ENCODE measurements at regions not wholly inside any gene's neighbourhood (a gene's known extent, or its start where the extent isn't known, plus 50 kb on each side); places are given as distances from the start of the nearest gene placed in this dataset.

GRCh38 chr20:39100691-39101090, 138.5 kb downstream of the DHX35 start:
- no peaks in the 10 kb centered on the region for H3K4me1 Mint-ChIP-seq (ENCODE audit: low read depth)
- ChIA-PET POLR2A (no interaction called here), CTCF (interaction anchor here (1.1 kb wide), 1 partner anchor 19 kb away, joined by 4 read pairs; no protein-coding TSS in a partner anchor)
- no peak overlapping the region for H3K4me3 Mint-ChIP-seq
- H3K27ac Mint-ChIP-seq = no peak overlapping the region
- peaks cover 4% of the 10 kb centered on the region for H3K9me3 Mint-ChIP-seq
- ATAC-seq = no peak
- peaks cover 19% of the 10 kb centered on the region for H3K27me3 Mint-ChIP-seq
- TF ChIP-seq CTCF (IDR thresholded peaks at IDR 0.05) = no peak
- DNase-seq = no peak
- intact Hi-C loops (cut with micrococcal nuclease) = no loop called here
- H3K36me3 Mint-ChIP-seq (ENCODE audit: low read depth) = no peaks in the 10 kb centered on the region

- no peaks in the 10 kb centered on the region for H3K4me1 Mint-ChIP-seq (ENCODE audit: low read depth)
- H3K27ac Mint-ChIP-seq = no peak overlapping the region
- ChIA-PET POLR2A (no interaction called here), CTCF (no interaction called here)
- intact Hi-C loops (cut with micrococcal nuclease) = no loop called here
- no peaks in the 10 kb centered on the region for H3K36me3 Mint-ChIP-seq (ENCODE audit: low read depth)
- peaks cover 17% of the 10 kb centered on the region for H3K27me3 Mint-ChIP-seq
- H3K9me3 Mint-ChIP-seq = no peaks in the 10 kb centered on the region
- no peak for ATAC-seq
- H3K4me3 Mint-ChIP-seq = no peak overlapping the region
- no peak for DNase-seq
- TF ChIP-seq CTCF (IDR thresholded peaks at IDR 0.05) = no peak
These were observed 135.7 kb downstream of the DHX35 start for GRCh38 chr20:39097889-39098288.

- no peak for ATAC-seq
- CTCF ChIA-PET = interaction anchor here (0.8 kb wide), 1 partner anchor 15 kb away, joined by 3 read pairs; no protein-coding TSS in a partner anchor
- H3K4me3 Mint-ChIP-seq = no peak overlapping the region
- no peaks in the 10 kb centered on the region for H3K36me3 Mint-ChIP-seq (ENCODE audit: low read depth)
- DNase-seq = no peak
- peaks cover 8% of the 10 kb centered on the region for H3K27me3 Mint-ChIP-seq
- no peak for TF ChIP-seq CTCF (IDR thresholded peaks at IDR 0.05)
- H3K27ac Mint-ChIP-seq = no peak overlapping the region
- intact Hi-C loops (cut with micrococcal nuclease) = no loop called here
- no peaks in the 10 kb centered on the region for H3K4me1 Mint-ChIP-seq (ENCODE audit: low read depth)
- POLR2A ChIA-PET = no interaction called here
- H3K9me3 Mint-ChIP-seq = no peaks in the 10 kb centered on the region
These were observed 133.7 kb downstream of the DHX35 start for GRCh38 chr20:39095870-39096269.

GRCh38 chr20:39094391-39094790, 132.2 kb downstream of the DHX35 start:
- TF ChIP-seq CTCF (IDR thresholded peaks at IDR 0.05) = no peak
- no peak overlapping the region for H3K4me3 Mint-ChIP-seq
- POLR2A ChIA-PET = no interaction called here
- CTCF ChIA-PET = interaction anchor here (1.5 kb wide), 1 partner anchor 13 kb away, joined by 4 read pairs; no protein-coding TSS in a partner anchor
- H3K4me1 Mint-ChIP-seq (ENCODE audit: low read depth) = no peaks in the 10 kb centered on the region
- no peaks in the 10 kb centered on the region for H3K9me3 Mint-ChIP-seq
- H3K27ac Mint-ChIP-seq = no peak overlapping the region
- H3K27me3 Mint-ChIP-seq = peaks cover 5% of the 10 kb centered on the region
- ATAC-seq (no peak), DNase-seq (no peak)
- no peaks in the 10 kb centered on the region for H3K36me3 Mint-ChIP-seq (ENCODE audit: low read depth)
- intact Hi-C loops (cut with micrococcal nuclease) = no loop called here

GRCh38 chr20:39092733-39093410, 130.7 kb downstream of the DHX35 start:
- H3K9me3 Mint-ChIP-seq = no peaks in the 10 kb centered on the region
- H3K36me3 Mint-ChIP-seq (ENCODE audit: low read depth) = no peaks in the 10 kb centered on the region
- no peak overlapping the region for H3K4me3 Mint-ChIP-seq
- ChIA-PET POLR2A (no interaction called here), CTCF (interaction anchor here (1.1 to 1.5 kb wide), 3 partner anchors 12 to 43 kb away, joined by 4 to 7 read pairs (median 4); no protein-coding TSS in a partner anchor)
- ATAC-seq (no peak), DNase-seq (no peak)
- H3K4me1 Mint-ChIP-seq (ENCODE audit: low read depth) = no peaks in the 10 kb centered on the region
- no peak for TF ChIP-seq CTCF (IDR thresholded peaks at IDR 0.05)
- peaks cover 3% of the 10 kb centered on the region for H3K27me3 Mint-ChIP-seq
- intact Hi-C loops (cut with micrococcal nuclease) = no loop called here
- no peak overlapping the region for H3K27ac Mint-ChIP-seq

Data from activated CD8-positive, alpha-beta T cell treated with anti-CD3 and anti-CD28 coated beads for 36 hours (primary cell).